ENCODE measurements at regions not wholly inside any gene's neighbourhood (a gene's known extent, or its start where the extent isn't known, plus 50 kb on each side); places are given as distances from the start of the nearest gene placed in this dataset.

DNA sequence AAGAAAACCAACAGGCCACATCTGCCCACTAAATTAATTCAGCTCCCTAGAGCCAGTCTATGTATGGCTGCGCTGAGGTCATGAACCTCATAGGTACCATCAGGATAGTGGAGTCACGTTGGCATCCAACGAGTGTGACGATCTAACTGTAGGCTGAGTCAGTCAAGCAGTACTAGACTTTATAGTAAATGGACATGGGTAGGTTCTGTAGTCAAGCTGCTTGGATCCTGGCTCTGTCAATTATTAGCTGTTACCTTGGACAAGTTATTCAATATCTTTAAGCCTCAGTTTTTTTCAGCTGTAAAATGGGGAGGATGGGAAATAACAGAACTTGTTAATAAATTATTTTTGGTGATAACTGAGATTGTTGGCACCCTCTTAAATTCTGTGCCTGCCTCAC, 432.4 kb upstream of the RASGEF1B start:
- Mint-ChIP-seq H3K4me3 (no peak overlapping the region), H3K9me3 (no peaks in the 10 kb centered on the region), H3K27ac (no peak overlapping the region), H3K4me1 (peaks cover 0 to 1% (median under 1%) of the 10 kb centered on the region in 3 donors), H3K36me3 (no peaks in the 10 kb centered on the region), H3K27me3 (peaks cover 7 to 12% of the 10 kb centered on the region in 2 donors)
- ChIA-PET CTCF (no interaction called here), POLR2A (no interaction called here)
- no peak for ATAC-seq (replicated peaks in 1 of 4)
- Histone ChIP-seq H3K27me3 (replicated peaks in 1 of 2; ENCODE audit: control insufficient read depth in 2 of 2, extremely low read depth in 1 of 2, insufficient read depth in 2 of 2, low read length in 1 of 2) (no peaks in the 10 kb centered on the region), H3K4me3 (ENCODE audit: control insufficient read depth in 1 of 2, extremely low read depth in 1 of 2, low read length in 1 of 2) (no peak overlapping the region), H3K27ac (ENCODE audit: low read length) (no peak overlapping the region), H3K36me3 (ENCODE audit: control insufficient read depth in 2 of 2, extremely low read depth in 1 of 2, insufficient read depth in 1 of 2, low read length in 1 of 2) (no peaks in the 10 kb centered on the region), H3K4me1 (ENCODE audit: control insufficient read depth in 1 of 2, extremely low read depth in 1 of 2, insufficient read depth in 2 of 2, low read length in 2 of 2) (peaks cover 0 to 2% of the 10 kb centered on the region in 2 experiments), H3K9me3 (no peaks in the 10 kb centered on the region)
- no peak for DNase-seq
- 94% methylated on average over 4 of the region's 4 CpGs for WGBS (ENCODE audit: insufficient coverage)

GRCh38 chr4:81903212-81903611, 431.5 kb upstream of the RASGEF1B start:
- Histone ChIP-seq H3K4me3 (ENCODE audit: control insufficient read depth in 1 of 2, extremely low read depth in 1 of 2, low read length in 1 of 2) (no peak overlapping the region), H3K36me3 (ENCODE audit: control insufficient read depth in 2 of 2, extremely low read depth in 1 of 2, insufficient read depth in 1 of 2, low read length in 1 of 2) (no peaks in the 10 kb centered on the region), H3K27me3 (replicated peaks in 1 of 2; ENCODE audit: control insufficient read depth in 2 of 2, extremely low read depth in 1 of 2, insufficient read depth in 2 of 2, low read length in 1 of 2) (no peaks in the 10 kb centered on the region), H3K9me3 (no peaks in the 10 kb centered on the region), H3K4me1 (ENCODE audit: control insufficient read depth in 1 of 2, extremely low read depth in 1 of 2, insufficient read depth in 2 of 2, low read length in 2 of 2) (peaks cover 0 to 7% of the 10 kb centered on the region in 2 experiments), H3K27ac (ENCODE audit: low read length) (no peak overlapping the region)
- WGBS (ENCODE audit: insufficient coverage): 100% methylated on average over 1 of the region's 2 CpGs
- Mint-ChIP-seq H3K4me3 (no peak overlapping the region), H3K27me3 (peaks cover 7 to 8% of the 10 kb centered on the region in 2 donors), H3K4me1 (peaks cover 3 to 6% (median 4%) of the 10 kb centered on the region in 3 donors), H3K27ac (no peak overlapping the region), H3K36me3 (no peaks in the 10 kb centered on the region), H3K9me3 (no peaks in the 10 kb centered on the region)
- POLR2A ChIA-PET: no interaction called here
- DNase-seq (no peak), ATAC-seq (replicated peaks in 1 of 4) (no peak)
- CTCF ChIA-PET: no interaction called here

GRCh38 chr4:81898862-81899504, 427.3 kb upstream of the RASGEF1B start:
- DNase-seq (peak in 2 of 35 experiments; percentile 1 to 8), ATAC-seq (replicated peaks in 1 of 4) (no peak)
- Mint-ChIP-seq H3K4me3 (no peak overlapping the region), H3K27ac (no peak overlapping the region), H3K9me3 (no peaks in the 10 kb centered on the region), H3K36me3 (no peaks in the 10 kb centered on the region), H3K4me1 (peaks cover 3 to 6% (median 4%) of the 10 kb centered on the region in 3 donors), H3K27me3 (peaks cover 5 to 6% of the 10 kb centered on the region in 2 donors)
- H3K9me3 ChIP-seq: no peaks in the 10 kb centered on the region
- 0% methylated on average over 1 of the region's 4 CpGs for WGBS (ENCODE audit: insufficient coverage)
- no peak overlapping the region for H3K27ac ChIP-seq (ENCODE audit: low read length)
- no peaks in the 10 kb centered on the region for H3K36me3 ChIP-seq (ENCODE audit: control insufficient read depth in 2 of 2, extremely low read depth in 1 of 2, insufficient read depth in 1 of 2, low read length in 1 of 2)
- H3K4me3 ChIP-seq (ENCODE audit: control insufficient read depth in 1 of 2, extremely low read depth in 1 of 2, low read length in 1 of 2): no peak overlapping the region
- CTCF ChIA-PET: no interaction called here
- peaks cover 0 to 7% of the 10 kb centered on the region in 2 experiments for H3K4me1 ChIP-seq (ENCODE audit: control insufficient read depth in 1 of 2, extremely low read depth in 1 of 2, insufficient read depth in 2 of 2, low read length in 2 of 2)
- H3K27me3 ChIP-seq (replicated peaks in 1 of 2; ENCODE audit: control insufficient read depth in 2 of 2, extremely low read depth in 1 of 2, insufficient read depth in 2 of 2, low read length in 1 of 2): no peaks in the 10 kb centered on the region
- POLR2A ChIA-PET: no interaction called here

DNA sequence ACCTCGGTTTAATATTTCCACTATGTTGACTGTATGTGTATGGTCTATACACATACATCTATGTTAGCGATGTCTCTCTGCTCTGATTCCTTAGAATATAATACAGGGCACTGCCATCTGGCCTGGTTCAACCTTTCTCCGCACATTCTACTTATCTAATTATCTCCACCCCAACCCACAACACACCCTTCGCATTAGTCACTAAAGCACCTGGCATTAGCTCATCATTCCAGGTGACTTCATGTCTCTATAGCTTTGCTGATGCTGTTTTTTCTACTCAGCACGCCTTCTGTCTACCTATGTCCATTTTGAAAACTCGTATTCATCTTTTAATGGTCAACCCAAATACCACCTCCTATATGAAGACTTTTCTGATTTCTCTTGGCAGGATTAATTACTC, 425.2 kb upstream of the RASGEF1B start:
- no peak overlapping the region for H3K4me3 Mint-ChIP-seq
- no peaks in the 10 kb centered on the region for H3K9me3 Mint-ChIP-seq
- Histone ChIP-seq H3K27ac (ENCODE audit: low read length) (no peak overlapping the region), H3K9me3 (no peaks in the 10 kb centered on the region), H3K36me3 (ENCODE audit: control insufficient read depth in 2 of 2, extremely low read depth in 1 of 2, insufficient read depth in 1 of 2, low read length in 1 of 2) (no peaks in the 10 kb centered on the region), H3K27me3 (replicated peaks in 1 of 2; ENCODE audit: control insufficient read depth in 2 of 2, extremely low read depth in 1 of 2, insufficient read depth in 2 of 2, low read length in 1 of 2) (no peaks in the 10 kb centered on the region), H3K4me1 (ENCODE audit: control insufficient read depth in 1 of 2, extremely low read depth in 1 of 2, insufficient read depth in 2 of 2, low read length in 2 of 2) (peaks cover 0 to 7% of the 10 kb centered on the region in 2 experiments), H3K4me3 (ENCODE audit: control insufficient read depth in 1 of 2, extremely low read depth in 1 of 2, low read length in 1 of 2) (no peak overlapping the region)
- peaks cover 3 to 6% (median 4%) of the 10 kb centered on the region in 3 donors for H3K4me1 Mint-ChIP-seq
- 93% methylated on average over 3 of the region's 6 CpGs for WGBS (ENCODE audit: insufficient coverage)
- POLR2A ChIA-PET: no interaction called here
- DNase-seq: no peak
- H3K27ac Mint-ChIP-seq: no peak overlapping the region
- H3K36me3 Mint-ChIP-seq: no peaks in the 10 kb centered on the region
- CTCF ChIA-PET: interaction anchor here in 1 of 2 donors (0.6 kb wide), 1 partner anchor 52 kb away, joined by 10 read pairs; no protein-coding TSS in a partner anchor
- peaks cover 0 to 4% of the 10 kb centered on the region in 2 donors for H3K27me3 Mint-ChIP-seq
- no peak for ATAC-seq (replicated peaks in 1 of 4)

DNA sequence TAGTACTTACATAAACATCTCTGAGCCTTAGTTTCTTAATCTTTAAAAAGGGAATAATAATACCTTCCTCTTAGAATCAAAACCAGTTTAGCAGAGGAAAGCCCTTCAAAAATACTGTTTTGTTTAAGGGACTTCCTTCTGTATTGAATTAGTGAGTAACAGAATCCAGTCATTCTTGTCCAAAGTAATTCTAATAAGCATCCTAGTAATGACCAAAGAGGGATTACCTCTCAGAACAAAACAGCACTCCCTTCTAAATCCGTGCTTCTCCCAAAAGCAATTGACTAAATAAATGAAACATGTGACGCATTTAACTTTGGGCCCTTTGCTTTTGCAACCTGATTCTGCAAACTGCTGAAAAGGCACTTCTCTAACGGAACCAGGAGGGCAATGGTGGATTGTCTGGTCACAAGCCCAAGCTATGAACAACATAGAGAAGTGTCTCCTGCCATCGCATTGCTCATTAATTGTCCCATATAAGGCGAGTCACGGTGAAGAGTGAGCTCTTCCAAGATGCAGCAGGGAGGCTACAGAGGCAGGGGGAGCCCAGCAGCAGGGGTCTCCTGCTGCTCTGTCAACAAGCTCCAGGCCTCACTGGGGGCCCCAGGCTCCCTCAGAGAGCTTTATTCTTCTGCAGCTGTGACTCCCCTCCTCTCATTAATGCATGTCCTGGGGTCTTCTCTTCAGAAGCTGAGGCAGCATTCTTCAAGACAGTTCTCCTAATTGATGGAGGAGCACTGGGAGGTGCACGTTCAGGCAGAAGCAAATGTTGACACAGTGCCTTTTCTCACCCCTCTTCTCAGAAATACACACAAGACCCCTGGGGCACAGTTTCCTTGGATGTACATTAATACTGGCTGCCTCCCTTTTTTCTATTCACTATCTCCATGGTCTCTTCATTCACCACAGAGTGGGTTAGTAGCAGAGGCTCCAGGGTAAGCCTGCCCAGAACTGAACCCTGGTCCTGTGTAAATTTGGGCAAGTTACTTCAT, 419.6 kb upstream of the RASGEF1B start:
- Histone ChIP-seq H3K36me3 (ENCODE audit: control insufficient read depth in 2 of 2, extremely low read depth in 1 of 2, insufficient read depth in 1 of 2, low read length in 1 of 2) (no peaks in the 10 kb centered on the region), H3K27me3 (replicated peaks in 1 of 2; ENCODE audit: control insufficient read depth in 2 of 2, extremely low read depth in 1 of 2, insufficient read depth in 2 of 2, low read length in 1 of 2) (no peaks in the 10 kb centered on the region), H3K9me3 (no peaks in the 10 kb centered on the region), H3K4me3 (ENCODE audit: control insufficient read depth in 1 of 2, extremely low read depth in 1 of 2, low read length in 1 of 2) (no peak overlapping the region), H3K4me1 (ENCODE audit: control insufficient read depth in 1 of 2, extremely low read depth in 1 of 2, insufficient read depth in 2 of 2, low read length in 2 of 2) (no peaks in the 10 kb centered on the region), H3K27ac (ENCODE audit: low read length) (no peak overlapping the region)
- H3K4me3 Mint-ChIP-seq: no peak overlapping the region
- no peaks in the 10 kb centered on the region for H3K9me3 Mint-ChIP-seq
- 73% methylated on average over 5 of the region's 7 CpGs for WGBS (ENCODE audit: insufficient coverage)
- peaks cover 7 to 22% of the 10 kb centered on the region in 2 donors for H3K27me3 Mint-ChIP-seq
- ATAC-seq (replicated peaks in 1 of 4) (no peak), DNase-seq (no peak)
- H3K36me3 Mint-ChIP-seq: no peaks in the 10 kb centered on the region
- ChIA-PET POLR2A (no interaction called here), CTCF (no interaction called here)
- H3K27ac Mint-ChIP-seq: no peak overlapping the region
- no peaks in the 10 kb centered on the region for H3K4me1 Mint-ChIP-seq

DNA sequence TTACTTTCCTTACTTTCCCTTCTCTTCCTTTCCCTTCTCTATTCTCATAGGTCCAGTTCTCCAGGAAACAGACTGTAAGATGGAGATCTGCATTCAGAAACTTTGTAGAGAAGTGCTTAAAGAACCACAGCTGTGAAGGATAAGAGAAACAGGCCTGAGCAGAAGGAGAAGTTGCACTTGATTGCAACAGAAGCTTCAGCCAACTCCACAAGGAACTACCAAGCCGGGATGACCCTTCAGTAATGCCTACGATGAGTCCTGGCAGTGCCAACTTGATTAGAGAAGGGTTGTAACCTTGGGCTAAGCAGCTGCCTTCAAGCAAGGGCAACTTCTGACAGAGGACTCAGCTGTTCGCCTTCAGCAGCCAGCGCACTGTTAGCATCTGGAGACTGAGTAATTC, 413.3 kb upstream of the RASGEF1B start:
- H3K27ac Mint-ChIP-seq: no peak overlapping the region
- ATAC-seq (replicated peaks in 1 of 4): no peak
- peaks cover 3 to 9% (median 7%) of the 10 kb centered on the region in 3 donors for H3K4me1 Mint-ChIP-seq
- H3K36me3 ChIP-seq (ENCODE audit: control insufficient read depth in 2 of 2, extremely low read depth in 1 of 2, insufficient read depth in 1 of 2, low read length in 1 of 2): no peaks in the 10 kb centered on the region
- no peaks in the 10 kb centered on the region for H3K27me3 ChIP-seq (replicated peaks in 1 of 2; ENCODE audit: control insufficient read depth in 2 of 2, extremely low read depth in 1 of 2, insufficient read depth in 2 of 2, low read length in 1 of 2)
- POLR2A ChIA-PET: no interaction called here
- H3K4me1 ChIP-seq (ENCODE audit: control insufficient read depth in 1 of 2, extremely low read depth in 1 of 2, insufficient read depth in 2 of 2, low read length in 2 of 2): no peaks in the 10 kb centered on the region
- no peak for DNase-seq
- no peaks in the 10 kb centered on the region for H3K36me3 Mint-ChIP-seq
- H3K27me3 Mint-ChIP-seq: peaks cover 14 to 30% of the 10 kb centered on the region in 2 donors
- H3K27ac ChIP-seq (ENCODE audit: low read length): no peak overlapping the region
- H3K4me3 ChIP-seq (ENCODE audit: control insufficient read depth in 1 of 2, extremely low read depth in 1 of 2, low read length in 1 of 2): no peak overlapping the region
- no peak overlapping the region for H3K4me3 Mint-ChIP-seq
- CTCF ChIA-PET: interaction anchor here in 1 of 2 donors (0.6 kb wide), 1 partner anchor 35 kb away, joined by 4 read pairs; no protein-coding TSS in a partner anchor
- no peaks in the 10 kb centered on the region for H3K9me3 ChIP-seq
- no peaks in the 10 kb centered on the region for H3K9me3 Mint-ChIP-seq
- no CpG with 5 or more reads among the region's 4 CpGs for WGBS (ENCODE audit: insufficient coverage)

Measured in T-cell (primary cell).